Sigmoid colon (tissue), 6 donors: ENCODE measurements at regions not wholly inside any gene's neighbourhood (a gene's known extent, or its start where the extent isn't known, plus 50 kb on each side); places are given as distances from the start of the nearest gene placed in this dataset.

Experiments used
- DNase-seq: peaks from one replicate; pipeline ENCODE4 v3.0.0-alpha.2; 2019
- H3K27ac ChIP-seq, 4 donors: fragments of 200-600 bp; sonication (generic); one replicate each; pipeline ENCODE4 v1.5.1; 2016 to 2019; ENCODE audit warnings: mild to moderate bottlenecking in 1 of 4
- H3K27me3 ChIP-seq, 3 donors: fragments of 200-600 bp; sonication (generic); one replicate each; pipeline ENCODE4 v1.5.1; 2019; ENCODE audit warnings: mild to moderate bottlenecking in 1 of 3
- H3K36me3 ChIP-seq, 4 donors: fragments of 200-600 bp; sonication (generic); one replicate each; pipeline ENCODE4 v1.5.1; 2016 to 2019
- H3K4me1 ChIP-seq, 4 donors: fragments of 200-600 bp; sonication (generic); one replicate each; pipeline ENCODE4 v1.5.1; 2017 to 2019
- H3K4me3 ChIP-seq, 4 donors: fragments of 200-600 bp; sonication (generic); one replicate each; pipeline ENCODE4 v1.5.1; 2017 to 2019; ENCODE audit warnings: mild to moderate bottlenecking in 2 of 4, moderate library complexity in 1 of 4
- H3K9me3 ChIP-seq, 4 donors: fragments of 200-600 bp in 3 of 4; sonication (generic) in 3 of 4; one replicate each; pipeline versions ENCODE4 v1.5.1 to v1.6.1; 2013 to 2019
- EP300 ChIP-seq, 4 donors: sonication (generic); formaldehyde crosslinking; IDR thresholded peaks; one replicate each; pipeline ENCODE4 v1.6.1; 2017; ENCODE audit warnings: antibody characterized with exemption in 4 of 4
- POLR2A ChIP-seq, 2 donors: fragments of 450-650 bp; IDR thresholded peaks; one replicate each; pipeline ENCODE4 v1.6.1; 2016; ENCODE audit warnings: antibody characterized with exemption in 2 of 2, mild to moderate bottlenecking in 2 of 2, moderate library complexity in 2 of 2
- POLR2AphosphoS5 ChIP-seq, 4 donors: sonication (generic); formaldehyde crosslinking; IDR thresholded peaks; one replicate each; pipeline ENCODE4 v1.6.1; 2017; ENCODE audit warnings: antibody characterized with exemption in 4 of 4
- WGBS, 2 donors: extraction: QIAGEN DNeasy Blood & Tissue Kit; methylation state at CpG; one replicate each; pipeline ENCODE4 v1.1.7; 2013; 5-methylcytosine and 5-hydroxymethylcytosine counted together
- intact Hi-C: fragments of 100-400 bp; cut with DNase I; formaldehyde crosslinking; loops from one replicate; pipeline ENCODE4 v1.15.1; 2023
- small RNA-seq, 3 donors: library from RNA; depleted of rRNA; stranded (forward); fragments of <200 nt; gene quantifications; one replicate each; pipeline ENCODE3, GENCODE V24; 2016
- TF ChIP-seq, protein P1 (sequence below), 4 experiments: fragments of 450-650 bp in 3 of 4; fragments of 200-600 bp in 1 of 4; IDR thresholded peaks; one replicate each; pipeline ENCODE4 v1.5.1; 2016 to 2019; ENCODE audit warnings: antibody characterized with exemption in 4 of 4, mild to moderate bottlenecking in 3 of 4, moderate library complexity in 2 of 4
- donor health status: healthy with polysubstance abuse.
- donor health status: healthy.

GRCh38 chr15:25497934-25498333 lies 59.1 kb upstream of the UBE3A start:
- WGBS, 2 donors, result 82 to 84% methylated on average over 3 of the region's 3 CpGs
- no peak for DNase-seq
- no peak for TF ChIP-seq POLR2A (IDR thresholded peaks at IDR 0.05)

DNA sequence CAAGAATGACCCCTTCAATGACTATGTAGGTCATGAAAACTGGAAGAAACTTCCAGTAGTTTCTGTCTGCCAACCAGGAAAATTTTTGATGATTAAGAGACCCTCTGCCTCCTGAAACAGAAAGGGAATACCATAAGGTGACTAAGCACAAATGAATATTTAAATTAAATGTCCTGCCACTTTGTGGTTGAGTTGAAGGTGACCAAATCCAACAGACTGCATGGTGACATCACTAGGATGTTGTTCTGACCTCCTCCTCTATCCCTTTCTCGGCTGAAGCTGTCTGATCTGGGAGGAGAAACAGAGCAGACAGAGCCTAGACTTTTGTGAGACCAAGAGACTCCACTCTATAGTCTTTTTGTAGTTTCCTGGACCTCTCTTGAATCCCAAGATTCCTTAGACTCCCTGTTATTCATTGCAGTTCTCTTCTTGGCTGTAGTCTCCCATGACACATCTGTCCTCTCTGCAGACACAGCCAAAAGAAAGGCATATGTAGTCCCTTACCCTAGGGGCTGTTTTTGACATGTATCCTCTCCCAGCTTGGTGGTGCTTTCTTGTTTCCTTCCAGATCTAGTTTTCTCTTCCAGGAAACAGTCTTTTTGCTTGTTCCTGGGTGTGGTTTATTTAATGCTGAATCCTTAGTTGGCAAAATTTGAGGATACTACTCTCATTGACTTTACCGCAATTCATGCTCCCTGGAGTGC lies 55.2 kb upstream of the UBE3A start:
- Histone ChIP-seq H3K4me1 (no peaks in the 10 kb centered on the region), H3K27me3 (no peaks in the 10 kb centered on the region), H3K4me3 (no peak overlapping the region), H3K27ac (no peak overlapping the region), H3K9me3 (peaks cover 0 to 14% (median 1%) of the 10 kb centered on the region in 4 donors), H3K36me3 (no peaks in the 10 kb centered on the region)
- intact Hi-C loops, result no loop called here
- WGBS, 2 donors, result 88 to 92% methylated on average over 2 of the region's 2 CpGs
- no peak for DNase-seq
- TF ChIP-seq, protein P1, sequence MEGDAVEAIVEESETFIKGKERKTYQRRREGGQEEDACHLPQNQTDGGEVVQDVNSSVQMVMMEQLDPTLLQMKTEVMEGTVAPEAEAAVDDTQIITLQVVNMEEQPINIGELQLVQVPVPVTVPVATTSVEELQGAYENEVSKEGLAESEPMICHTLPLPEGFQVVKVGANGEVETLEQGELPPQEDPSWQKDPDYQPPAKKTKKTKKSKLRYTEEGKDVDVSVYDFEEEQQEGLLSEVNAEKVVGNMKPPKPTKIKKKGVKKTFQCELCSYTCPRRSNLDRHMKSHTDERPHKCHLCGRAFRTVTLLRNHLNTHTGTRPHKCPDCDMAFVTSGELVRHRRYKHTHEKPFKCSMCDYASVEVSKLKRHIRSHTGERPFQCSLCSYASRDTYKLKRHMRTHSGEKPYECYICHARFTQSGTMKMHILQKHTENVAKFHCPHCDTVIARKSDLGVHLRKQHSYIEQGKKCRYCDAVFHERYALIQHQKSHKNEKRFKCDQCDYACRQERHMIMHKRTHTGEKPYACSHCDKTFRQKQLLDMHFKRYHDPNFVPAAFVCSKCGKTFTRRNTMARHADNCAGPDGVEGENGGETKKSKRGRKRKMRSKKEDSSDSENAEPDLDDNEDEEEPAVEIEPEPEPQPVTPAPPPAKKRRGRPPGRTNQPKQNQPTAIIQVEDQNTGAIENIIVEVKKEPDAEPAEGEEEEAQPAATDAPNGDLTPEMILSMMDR (IDR thresholded peaks at IDR 0.05), result no peak
- no peak for TF ChIP-seq POLR2A (IDR thresholded peaks at IDR 0.05)
- TF ChIP-seq EP300 (IDR thresholded peaks at IDR 0.05), result no peak
- TF ChIP-seq POLR2AphosphoS5 (IDR thresholded peaks at IDR 0.05), result no peak

More at GRCh38 chr15:25497934-25498333, 59.1 kb upstream of the UBE3A start:
- H3K4me1 ChIP-seq, result no peaks in the 10 kb centered on the region
- no peaks in the 10 kb centered on the region for H3K27me3 ChIP-seq
- intact Hi-C loops, result no loop called here
- H3K36me3 ChIP-seq, result no peaks in the 10 kb centered on the region
- no peak overlapping the region for H3K4me3 ChIP-seq
- no peak overlapping the region for H3K27ac ChIP-seq
- no peaks in the 10 kb centered on the region for H3K9me3 ChIP-seq

DNA sequence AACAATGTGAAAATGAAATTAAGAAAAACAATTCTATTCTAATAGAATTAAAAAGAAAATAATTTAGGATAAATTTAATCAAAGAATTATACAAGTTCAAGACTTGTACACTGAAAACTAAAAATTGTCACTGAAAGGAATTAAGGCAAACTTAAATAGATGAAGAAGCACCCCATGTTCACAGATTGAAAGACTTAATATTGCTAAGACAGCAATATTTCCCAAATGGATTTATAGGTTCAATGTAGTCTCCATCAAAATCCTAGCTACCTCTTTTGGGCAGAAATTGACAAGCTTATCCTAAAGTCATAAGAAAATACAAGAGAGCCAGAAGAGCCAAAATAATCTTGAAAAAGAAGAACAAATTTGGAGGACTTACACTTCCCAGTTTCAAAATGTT lies 53.5 kb upstream of the UBE3A start:
- H3K4me3 ChIP-seq, result no peak overlapping the region
- no peaks in the 10 kb centered on the region for H3K4me1 ChIP-seq
- intact Hi-C loops, result no loop called here
- H3K9me3 ChIP-seq, result peaks cover 0 to 14% (median 1%) of the 10 kb centered on the region in 4 donors
- H3K27ac ChIP-seq, result no peak overlapping the region
- TF ChIP-seq POLR2A (IDR thresholded peaks at IDR 0.05) (no peak), EP300 (IDR thresholded peaks at IDR 0.05) (no peak), POLR2AphosphoS5 (IDR thresholded peaks at IDR 0.05) (no peak)
- TF ChIP-seq, protein P1 (IDR thresholded peaks at IDR 0.05), result no peak
- no peak for DNase-seq
- no peaks in the 10 kb centered on the region for H3K27me3 ChIP-seq
- no peaks in the 10 kb centered on the region for H3K36me3 ChIP-seq

Small RNA genes lying in the stretch of these regions (small RNA-seq; reads per million reads assigned to genes)
- 0 reads per million in 3 donors for gene AC023449.1
